ENCODE measurements at regions not wholly inside any gene's neighbourhood (a gene's known extent, or its start where the extent isn't known, plus 50 kb on each side); places are given as distances from the start of the nearest gene placed in this dataset.

GRCh38 chr2:9758741-9759140 is 84.5 kb upstream of the TAF1B start:
- no peak for TF ChIP-seq CTCF (IDR thresholded peaks at IDR 0.05)
- no peak for TF ChIP-seq POLR2A (IDR thresholded peaks at IDR 0.05)
- no peak for TF ChIP-seq POLR2AphosphoS5 (IDR thresholded peaks at IDR 0.05)
- no peak for TF ChIP-seq EP300 (IDR thresholded peaks at IDR 0.05)

Measured in stomach (tissue), 4 donors.